ENCODE measurements at regions not wholly inside any gene's neighbourhood (a gene's known extent, or its start where the extent isn't known, plus 50 kb on each side); places are given as distances from the start of the nearest gene placed in this dataset.

DNA sequence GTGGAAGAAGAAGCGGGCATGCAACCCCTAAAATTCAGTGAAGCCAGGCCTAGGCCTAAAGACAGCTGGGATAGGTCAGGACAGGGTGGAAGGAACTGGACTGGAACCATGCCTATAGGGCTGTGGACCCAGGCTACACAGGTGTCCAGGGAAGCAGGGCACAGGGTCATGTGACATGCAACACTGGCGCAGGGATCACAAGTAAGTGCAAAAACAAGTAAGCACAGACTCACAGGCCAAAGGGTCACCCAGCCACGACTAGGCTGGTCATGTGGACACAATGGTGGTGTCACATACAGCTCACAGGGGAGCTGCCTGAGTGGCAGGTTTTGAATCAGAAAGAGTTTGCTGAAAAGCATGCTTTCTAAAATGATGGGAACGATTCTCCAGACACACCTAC, 195.7 kb downstream of the SPTSSA start:
- Mint-ChIP-seq H3K9me3 (ENCODE audit: low read depth) (no peaks in the 10 kb centered on the region), H3K27me3 (peaks cover 3% of the 10 kb centered on the region), H3K36me3 (ENCODE audit: insufficient read depth) (no peaks in the 10 kb centered on the region), H3K4me3 (ENCODE audit: low read depth) (no peak overlapping the region), H3K27ac (no peak overlapping the region), H3K4me1 (ENCODE audit: low read depth) (no peaks in the 10 kb centered on the region)
- no peak for DNase-seq (ENCODE audit: low spot score, unreplicated experiment)
- TF ChIP-seq, protein P1, sequence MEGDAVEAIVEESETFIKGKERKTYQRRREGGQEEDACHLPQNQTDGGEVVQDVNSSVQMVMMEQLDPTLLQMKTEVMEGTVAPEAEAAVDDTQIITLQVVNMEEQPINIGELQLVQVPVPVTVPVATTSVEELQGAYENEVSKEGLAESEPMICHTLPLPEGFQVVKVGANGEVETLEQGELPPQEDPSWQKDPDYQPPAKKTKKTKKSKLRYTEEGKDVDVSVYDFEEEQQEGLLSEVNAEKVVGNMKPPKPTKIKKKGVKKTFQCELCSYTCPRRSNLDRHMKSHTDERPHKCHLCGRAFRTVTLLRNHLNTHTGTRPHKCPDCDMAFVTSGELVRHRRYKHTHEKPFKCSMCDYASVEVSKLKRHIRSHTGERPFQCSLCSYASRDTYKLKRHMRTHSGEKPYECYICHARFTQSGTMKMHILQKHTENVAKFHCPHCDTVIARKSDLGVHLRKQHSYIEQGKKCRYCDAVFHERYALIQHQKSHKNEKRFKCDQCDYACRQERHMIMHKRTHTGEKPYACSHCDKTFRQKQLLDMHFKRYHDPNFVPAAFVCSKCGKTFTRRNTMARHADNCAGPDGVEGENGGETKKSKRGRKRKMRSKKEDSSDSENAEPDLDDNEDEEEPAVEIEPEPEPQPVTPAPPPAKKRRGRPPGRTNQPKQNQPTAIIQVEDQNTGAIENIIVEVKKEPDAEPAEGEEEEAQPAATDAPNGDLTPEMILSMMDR (IDR thresholded peaks at IDR 0.05; ENCODE audit: unreplicated experiment): no peak

DNA sequence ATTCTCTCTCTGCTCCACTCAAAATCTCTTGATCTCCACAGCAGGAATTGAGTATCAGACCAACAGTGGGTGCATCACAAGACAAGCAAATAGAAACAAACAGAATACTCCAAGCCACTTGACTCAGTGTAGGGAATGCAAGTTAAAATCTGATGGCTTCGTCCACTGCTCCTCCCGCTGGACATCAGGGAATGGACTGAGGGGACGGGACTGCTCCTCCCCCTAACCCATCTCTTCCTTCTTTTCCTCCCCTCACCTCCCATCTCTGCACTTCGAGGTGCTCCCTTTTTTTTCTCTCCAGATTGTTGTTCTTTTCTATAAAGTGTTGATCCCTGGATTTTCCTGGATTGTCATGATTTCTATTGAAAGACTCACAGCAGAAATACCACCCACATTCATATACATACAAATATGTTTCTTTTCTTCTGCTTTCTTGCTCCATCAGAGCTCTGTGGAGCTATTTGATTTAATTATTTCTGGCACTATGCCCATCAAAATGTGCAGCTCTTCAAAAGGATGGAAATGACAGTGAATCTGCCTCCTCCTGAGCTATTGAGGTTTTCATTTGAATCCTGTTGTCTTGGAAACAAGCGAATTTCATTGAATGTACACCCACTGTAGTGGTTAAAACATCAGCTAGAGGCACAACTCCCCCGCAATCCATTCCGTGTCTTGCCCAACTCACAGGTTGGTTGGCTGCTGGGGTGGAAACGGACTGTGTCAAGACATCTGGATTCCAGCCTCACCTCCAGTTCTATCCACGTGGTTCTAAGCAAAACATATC, 199.7 kb downstream of the SPTSSA start:
- no peaks in the 10 kb centered on the region for H3K36me3 Mint-ChIP-seq (ENCODE audit: insufficient read depth)
- H3K27me3 Mint-ChIP-seq: peaks cover 3% of the 10 kb centered on the region
- H3K27ac Mint-ChIP-seq: no peak overlapping the region
- no peaks in the 10 kb centered on the region for H3K9me3 Mint-ChIP-seq (ENCODE audit: low read depth)
- H3K4me1 Mint-ChIP-seq (ENCODE audit: low read depth): no peaks in the 10 kb centered on the region
- no peak for DNase-seq (ENCODE audit: low spot score, unreplicated experiment)
- TF ChIP-seq, protein P1 (IDR thresholded peaks at IDR 0.05; ENCODE audit: unreplicated experiment): no peak
- H3K4me3 Mint-ChIP-seq (ENCODE audit: low read depth): no peak overlapping the region

DNA sequence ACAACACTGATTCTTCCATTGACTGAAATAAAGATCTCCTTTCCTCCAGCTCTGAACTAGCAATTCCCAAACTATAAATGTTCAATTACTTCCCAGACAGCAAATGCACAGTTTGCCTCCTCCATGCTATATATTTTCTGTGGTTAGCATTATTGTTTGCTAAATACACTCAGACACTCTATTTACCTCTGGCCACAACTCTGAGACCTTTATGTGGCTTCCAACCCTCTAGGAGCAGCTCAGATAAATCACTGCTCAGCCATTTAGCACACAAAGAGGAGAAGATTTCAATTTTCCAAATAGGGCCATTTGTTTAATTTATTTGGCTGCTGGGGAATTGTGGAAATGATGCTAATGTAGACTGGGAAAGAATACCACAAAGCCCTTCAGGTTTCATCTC, 202.0 kb downstream of the SPTSSA start:
- Mint-ChIP-seq H3K36me3 (ENCODE audit: insufficient read depth) (no peaks in the 10 kb centered on the region), H3K27me3 (peaks cover 3% of the 10 kb centered on the region), H3K4me3 (ENCODE audit: low read depth) (no peak overlapping the region), H3K4me1 (ENCODE audit: low read depth) (no peaks in the 10 kb centered on the region), H3K9me3 (ENCODE audit: low read depth) (no peaks in the 10 kb centered on the region), H3K27ac (no peak overlapping the region)
- no peak for DNase-seq (ENCODE audit: low spot score, unreplicated experiment)
- TF ChIP-seq, protein P1 (IDR thresholded peaks at IDR 0.05; ENCODE audit: unreplicated experiment): no peak

DNA sequence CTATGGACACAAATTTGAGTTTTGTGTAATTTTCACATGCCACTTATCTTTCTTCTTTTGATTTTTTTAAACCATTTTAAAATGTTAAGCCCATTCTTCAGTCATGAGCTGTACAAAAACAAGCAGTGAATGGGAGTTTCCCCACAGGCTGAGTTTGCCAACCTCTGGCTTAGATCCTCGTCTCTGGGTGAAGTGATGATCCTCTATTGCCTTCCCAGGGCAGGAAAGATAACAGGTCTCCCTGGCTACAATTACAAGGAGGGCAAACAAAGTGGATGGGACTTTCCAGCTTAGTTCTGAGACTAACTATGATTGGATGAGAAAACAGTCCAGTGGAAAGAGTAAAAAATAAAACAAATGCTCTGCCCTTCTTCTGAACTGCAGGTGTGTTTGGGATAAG, 203.7 kb downstream of the SPTSSA start:
- H3K36me3 Mint-ChIP-seq (ENCODE audit: insufficient read depth): no peaks in the 10 kb centered on the region
- H3K27ac Mint-ChIP-seq: no peak overlapping the region
- no peaks in the 10 kb centered on the region for H3K9me3 Mint-ChIP-seq (ENCODE audit: low read depth)
- no peak overlapping the region for H3K4me3 Mint-ChIP-seq (ENCODE audit: low read depth)
- H3K27me3 Mint-ChIP-seq: peaks cover 3% of the 10 kb centered on the region
- H3K4me1 Mint-ChIP-seq (ENCODE audit: low read depth): no peaks in the 10 kb centered on the region
- TF ChIP-seq, protein P1 (IDR thresholded peaks at IDR 0.05; ENCODE audit: unreplicated experiment): no peak
- no peak for DNase-seq (ENCODE audit: low spot score, unreplicated experiment)

DNA sequence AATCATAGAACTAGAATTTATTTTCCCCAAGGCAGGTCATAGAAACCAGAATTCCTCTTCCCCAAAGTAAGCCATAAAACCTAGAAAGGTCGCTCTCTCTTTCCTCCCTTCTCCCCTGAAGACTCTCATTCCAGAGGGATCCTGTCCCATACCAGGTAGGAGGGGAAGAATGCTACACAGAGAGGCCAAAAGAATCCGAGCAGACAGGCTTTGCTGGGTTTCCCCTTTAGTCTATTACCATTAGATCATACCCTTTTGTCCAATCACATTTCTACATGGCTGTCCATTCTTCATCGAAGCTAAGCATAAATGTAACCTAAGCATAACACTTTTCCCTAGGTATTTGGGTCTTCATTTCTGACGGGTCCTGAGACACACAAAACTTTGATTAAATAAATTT, 204.5 kb downstream of the SPTSSA start:
- no peak overlapping the region for H3K27ac Mint-ChIP-seq
- H3K9me3 Mint-ChIP-seq (ENCODE audit: low read depth): no peaks in the 10 kb centered on the region
- no peaks in the 10 kb centered on the region for H3K36me3 Mint-ChIP-seq (ENCODE audit: insufficient read depth)
- H3K4me3 Mint-ChIP-seq (ENCODE audit: low read depth): no peak overlapping the region
- H3K4me1 Mint-ChIP-seq (ENCODE audit: low read depth): no peaks in the 10 kb centered on the region
- H3K27me3 Mint-ChIP-seq: peaks cover 3% of the 10 kb centered on the region
- TF ChIP-seq, protein P1 (IDR thresholded peaks at IDR 0.05; ENCODE audit: unreplicated experiment): no peak
- DNase-seq (ENCODE audit: low spot score, unreplicated experiment): no peak
